Stromal cell of bone marrow (primary cell): ENCODE measurements at regions not wholly inside any gene's neighbourhood (a gene's known extent, or its start where the extent isn't known, plus 50 kb on each side); places are given as distances from the start of the nearest gene placed in this dataset.
A peak's percentile ranks its signal among the peaks of the same experiment; 100 is the strongest.

Experiments used
- DNase-seq: peaks from one replicate; pipeline ENCODE4 v3.0.0-alpha.2; 2012; ENCODE audit warnings: low read depth

DNA sequence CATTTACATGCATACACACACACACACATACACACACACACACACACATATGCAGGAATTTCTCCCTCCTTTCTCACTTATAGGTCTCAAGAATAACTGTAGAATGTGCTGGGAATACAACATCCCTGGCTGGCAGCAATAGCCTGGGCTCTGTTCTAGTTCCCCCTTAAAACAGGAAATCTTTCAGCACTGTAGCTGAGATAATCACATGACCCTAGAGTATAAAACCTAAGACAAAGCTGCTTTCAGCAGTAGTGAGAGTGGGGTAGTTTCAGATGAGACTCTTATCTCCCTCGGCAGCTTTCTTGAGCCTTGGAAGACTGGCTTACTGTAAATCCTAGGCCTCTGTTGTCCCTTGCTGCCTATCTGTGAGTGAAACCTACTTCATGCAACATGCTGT is 137.4 kb upstream of the AKR1E2 start:
- DNase-seq, result no peak

DNA sequence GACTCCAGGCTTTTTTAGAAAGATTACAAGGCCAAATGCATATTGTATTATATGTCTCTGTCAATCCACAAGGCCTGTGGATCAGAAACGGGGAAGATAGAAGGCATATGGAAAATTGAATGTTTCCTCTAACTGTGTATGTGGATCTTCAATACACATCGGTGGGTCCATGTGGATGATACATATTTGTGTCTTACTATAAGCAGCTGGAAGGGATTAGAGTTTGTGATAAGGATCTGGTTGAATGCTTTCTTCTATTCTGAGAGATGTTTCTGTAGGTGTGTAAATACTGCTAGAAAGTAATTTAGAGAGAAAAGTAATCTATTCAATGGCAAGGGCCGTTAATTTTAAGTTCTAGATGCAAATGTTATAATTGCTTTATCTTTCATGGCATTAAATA is 137.8 kb upstream of the AKR1E2 start:
- no peak for DNase-seq

DNA sequence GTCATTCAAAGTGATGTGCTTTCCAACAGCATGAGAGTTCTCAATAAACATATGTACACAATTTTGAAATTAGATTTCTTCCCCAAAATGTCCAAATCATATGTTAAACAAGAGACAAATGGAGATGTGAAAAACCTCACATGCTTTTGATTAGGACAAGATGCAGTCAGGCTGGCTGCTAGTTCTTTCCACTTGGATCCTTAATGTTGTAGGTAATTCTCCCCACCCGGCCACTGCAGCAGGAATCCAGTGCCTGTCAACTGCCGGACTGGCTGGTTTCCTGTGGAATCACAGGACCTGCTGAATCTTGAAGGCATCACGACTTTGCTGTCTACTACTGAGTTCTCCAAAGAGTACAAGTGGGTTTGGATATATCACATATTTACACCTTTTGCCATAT is 138.6 kb upstream of the AKR1E2 start:
- DNase-seq, result no peak

- DNase-seq, result no peak
These were observed 139.4 kb upstream of the AKR1E2 start for GRCh38 chr10:4686644-4686996.

GRCh38 chr10:4685904-4686643 is 139.9 kb upstream of the AKR1E2 start:
- DNase-seq, result no peak

GRCh38 chr10:4685491-4685890 is 140.5 kb upstream of the AKR1E2 start:
- no peak for DNase-seq

- DNase-seq, result no peak
These were observed 141.6 kb upstream of the AKR1E2 start for GRCh38 chr10:4684434-4684833.

DNA sequence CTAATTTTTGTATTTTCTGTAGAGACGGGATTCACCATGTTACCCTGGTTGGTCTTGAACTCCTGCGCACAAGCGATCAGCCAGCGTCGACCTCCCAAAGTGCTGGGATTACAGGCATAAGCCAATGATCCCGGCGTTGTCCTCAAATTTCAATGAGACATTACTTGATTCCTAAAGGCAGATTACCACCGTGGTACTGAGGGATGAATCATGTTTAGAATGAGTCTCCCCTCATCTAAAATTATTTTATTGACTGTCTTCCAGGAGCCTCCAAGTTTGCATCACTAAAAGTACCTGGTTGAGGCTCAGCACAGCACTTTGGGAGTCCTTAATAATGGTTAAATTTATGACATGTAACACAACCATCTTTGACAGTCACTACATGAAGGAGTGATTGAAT is 142.2 kb upstream of the AKR1E2 start:
- DNase-seq, result no peak

GRCh38 chr10:4683137-4683536 is 142.9 kb upstream of the AKR1E2 start:
- DNase-seq, result no peak

- DNase-seq, result no peak
These were observed 146.9 kb upstream of the AKR1E2 start for GRCh38 chr10:4678951-4679671.

DNA sequence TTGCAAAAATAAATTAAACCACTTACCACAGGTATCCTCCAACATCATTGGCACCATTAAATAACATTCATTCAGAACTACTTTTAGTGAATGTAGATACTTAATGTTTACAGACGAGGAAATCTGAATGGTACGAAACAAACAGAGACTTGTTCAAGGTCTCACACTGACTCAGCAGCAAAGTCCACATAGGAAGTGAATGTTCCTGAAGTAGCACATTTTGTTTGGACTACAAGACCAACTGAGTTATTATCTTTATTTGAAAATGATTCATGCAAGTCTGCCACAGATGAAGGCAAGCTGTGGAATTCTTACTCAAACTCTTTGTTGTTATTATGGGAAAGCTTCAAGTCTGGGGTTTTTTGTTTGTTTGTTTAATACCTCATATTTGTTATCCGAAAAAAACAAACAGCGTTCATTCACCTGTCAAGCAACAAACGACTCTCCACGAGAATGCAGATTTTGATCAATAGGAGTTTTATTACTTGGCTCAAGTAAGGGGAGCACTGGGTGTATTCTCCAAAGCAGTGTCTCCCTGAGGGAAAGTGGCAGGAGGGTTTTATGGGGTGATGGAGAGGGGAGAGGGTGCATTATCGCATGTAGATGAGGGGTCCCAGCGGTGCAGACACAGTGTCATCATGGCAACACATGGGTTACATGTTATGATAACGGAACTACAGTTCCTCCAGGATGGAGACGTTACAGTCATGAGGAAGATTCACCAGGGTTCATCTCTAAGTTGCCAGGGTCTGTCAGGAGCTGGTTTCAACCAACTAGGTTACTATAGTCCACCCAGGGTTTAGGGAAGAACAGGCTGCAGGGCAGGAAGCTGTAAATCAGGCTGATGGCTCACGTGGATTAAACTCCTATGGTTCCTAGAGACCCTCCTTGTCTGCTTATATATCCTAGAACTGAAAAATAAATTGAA is 147.7 kb upstream of the AKR1E2 start:
- peak; percentile 52 for DNase-seq

DNA sequence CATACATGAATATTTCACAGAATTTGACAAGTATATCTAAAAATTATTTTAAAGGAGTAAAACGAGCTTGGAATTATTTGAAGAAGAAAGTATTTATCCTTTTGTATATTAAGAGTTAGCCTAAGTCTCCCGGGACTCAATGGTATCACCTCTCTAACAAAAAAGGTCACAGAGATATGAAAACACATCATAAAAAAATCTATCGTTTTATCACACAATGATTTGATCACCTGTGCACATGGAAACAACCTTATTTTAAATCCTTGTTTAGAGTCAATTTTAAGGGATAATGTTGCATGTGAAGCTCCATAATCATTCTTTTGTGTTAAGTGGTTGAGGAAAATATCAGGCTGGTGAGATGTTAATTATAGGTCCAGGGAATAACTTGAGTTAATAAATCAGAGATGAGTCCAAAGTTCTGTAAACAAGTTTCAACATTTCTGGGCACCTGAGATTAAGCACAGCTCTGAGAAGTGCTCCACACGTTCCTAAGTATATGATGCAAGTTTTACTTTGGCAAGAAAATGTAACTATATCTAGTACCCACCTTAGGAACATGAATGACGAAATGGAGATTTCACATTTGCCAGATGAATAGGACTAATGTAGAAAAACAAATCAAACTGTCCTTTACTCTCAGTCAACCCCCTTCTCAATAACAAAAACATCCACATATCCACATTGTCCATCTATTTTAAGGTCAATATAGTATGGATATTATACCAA is 148.5 kb upstream of the AKR1E2 start:
- DNase-seq, result peak; percentile 21

GRCh38 chr10:4676566-4676965 is 149.4 kb upstream of the AKR1E2 start:
- DNase-seq, result no peak

GRCh38 chr10:4675808-4676207 is 150.2 kb upstream of the AKR1E2 start:
- no peak for DNase-seq

DNA sequence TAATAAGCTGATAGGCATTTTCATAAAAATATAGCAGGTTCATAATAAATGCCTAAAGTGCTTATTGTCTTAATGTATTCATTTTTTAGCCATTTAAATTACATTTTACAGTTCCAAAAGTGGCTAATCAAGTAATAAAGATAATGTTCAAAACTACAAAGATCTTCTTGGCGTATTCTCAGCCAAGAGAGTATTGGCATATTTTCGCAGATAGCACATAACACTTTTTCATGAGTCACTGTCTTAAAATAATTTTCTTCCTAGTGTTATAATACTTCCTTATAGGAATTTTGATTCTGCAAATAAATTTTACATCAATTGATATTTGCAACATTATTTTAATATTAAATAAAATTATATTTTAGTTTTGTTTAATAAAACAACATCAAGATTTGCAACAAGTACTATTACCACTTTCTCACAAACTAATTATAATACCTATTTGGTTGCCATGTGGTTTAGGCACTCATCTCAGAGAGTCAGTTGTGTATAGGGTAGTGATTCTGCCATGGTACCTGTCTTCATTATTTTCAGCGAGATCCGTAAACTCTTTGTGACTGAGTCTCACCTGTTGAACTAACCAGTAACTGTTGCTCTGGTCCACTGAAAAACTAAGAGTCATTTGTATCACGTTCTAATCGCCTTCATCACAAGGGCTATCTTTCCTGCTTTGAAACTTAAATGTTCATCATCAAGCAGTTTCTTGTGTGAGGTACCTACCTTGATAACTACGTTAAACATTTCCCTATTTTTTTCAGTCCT is 152.5 kb upstream of the AKR1E2 start:
- DNase-seq, result no peak

GRCh38 chr10:4672201-4672600 is 153.8 kb upstream of the AKR1E2 start:
- no peak for DNase-seq

GRCh38 chr10:4671451-4672145 is 154.4 kb upstream of the AKR1E2 start:
- no peak for DNase-seq

- DNase-seq, result no peak
These were observed 155.3 kb upstream of the AKR1E2 start for GRCh38 chr10:4670737-4671136.

DNA sequence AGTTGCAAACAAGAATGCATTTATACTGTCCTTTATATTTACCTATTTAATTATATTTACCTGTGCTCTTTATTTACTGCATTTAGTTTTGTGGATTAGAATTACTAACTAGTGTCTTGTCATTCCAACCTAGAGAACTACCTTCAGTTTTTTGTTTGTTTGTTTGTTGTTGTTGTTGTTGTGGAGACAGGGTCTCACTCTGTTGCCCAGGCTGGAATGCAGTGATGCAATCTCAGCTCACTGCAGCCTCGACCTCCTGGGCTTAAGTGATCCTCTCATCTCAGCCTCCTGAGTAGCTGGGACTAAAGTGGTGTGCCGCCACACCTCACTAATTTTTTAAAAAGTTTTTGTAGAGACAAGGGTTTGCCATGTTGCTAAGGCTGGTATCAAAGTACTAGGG is 156.4 kb upstream of the AKR1E2 start:
- DNase-seq, result no peak

DNA sequence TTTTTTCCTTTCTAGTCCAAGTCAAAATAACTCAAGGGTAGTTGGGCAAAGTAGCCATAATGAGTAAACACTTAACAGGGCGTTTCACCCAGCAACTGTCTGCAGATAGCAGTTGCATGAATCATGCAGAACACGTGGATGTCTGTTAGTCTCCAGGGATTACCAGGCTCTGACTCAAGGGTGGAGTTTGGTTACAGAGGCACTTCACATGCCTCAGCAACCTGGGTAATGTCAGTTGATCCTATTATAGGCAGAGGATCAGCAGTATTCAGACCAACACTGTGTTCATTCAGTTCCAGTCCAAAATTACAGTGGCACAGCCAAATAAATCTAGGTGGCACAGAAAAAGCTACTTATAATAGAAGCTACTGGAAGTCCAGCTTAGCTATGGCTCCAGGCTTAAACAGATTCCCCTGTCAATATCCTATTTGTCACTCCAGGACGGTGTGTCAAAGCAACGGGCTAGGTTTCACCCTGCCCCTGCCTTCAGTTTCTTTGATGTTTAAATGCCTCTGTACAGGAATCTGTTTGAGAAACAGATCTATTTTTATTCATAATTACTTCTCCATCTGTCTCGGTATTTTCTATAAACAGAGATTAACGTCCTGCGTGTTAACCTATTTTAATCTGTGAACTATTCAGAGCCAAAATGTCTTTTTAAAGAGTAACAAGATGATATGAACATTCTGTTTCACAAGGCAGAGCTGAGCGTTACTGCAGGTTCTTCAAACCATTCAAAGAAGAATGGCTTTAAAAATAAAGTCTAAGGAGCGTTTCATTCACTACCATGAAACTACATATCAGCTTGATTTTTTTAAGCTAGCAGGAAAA is 162.6 kb upstream of the AKR1E2 start:
- DNase-seq, result peak; percentile 98
